Muscle layer of colon (tissue), 2 donors: ENCODE measurements at regions not wholly inside any gene's neighbourhood (a gene's known extent, or its start where the extent isn't known, plus 50 kb on each side); places are given as distances from the start of the nearest gene placed in this dataset.

Source experiments
- H3K27ac ChIP-seq: one replicate; pipeline ENCODE4 v1.7.0; 2013; ENCODE audit warnings: low read depth, mild to moderate bottlenecking, low read length, moderate library complexity
- H3K27me3 ChIP-seq, 2 donors: one replicate each; pipeline ENCODE4 v1.7.0; 2013; ENCODE audit warnings: low read length in 2 of 2, mild to moderate bottlenecking in 2 of 2; ENCODE audit not compliant: insufficient read depth in 2 of 2, control insufficient read depth in 1 of 2
- H3K36me3 ChIP-seq: one replicate; pipeline ENCODE4 v1.7.0; 2013; ENCODE audit warnings: mild to moderate bottlenecking, low read length; ENCODE audit not compliant: insufficient read depth
- H3K4me1 ChIP-seq: one replicate; pipeline ENCODE4 v1.7.0; 2013; ENCODE audit warnings: mild to moderate bottlenecking, low read length; ENCODE audit not compliant: insufficient read depth
- H3K4me3 ChIP-seq, 2 donors: one replicate each; pipeline ENCODE4 v1.7.0; 2013; ENCODE audit warnings: low read length in 2 of 2, low read depth in 1 of 2, mild to moderate bottlenecking in 1 of 2, moderate library complexity in 1 of 2
- H3K9ac ChIP-seq: one replicate; pipeline ENCODE4 v1.7.0; 2013; ENCODE audit warnings: low read length
- H3K9me3 ChIP-seq: one replicate; pipeline ENCODE4 v1.7.0; 2013; ENCODE audit warnings: mild to moderate bottlenecking, low read length
- donor health status: abdominal sarcoma.
- donor health status: Adenocarcinoma of cecum.

DNA sequence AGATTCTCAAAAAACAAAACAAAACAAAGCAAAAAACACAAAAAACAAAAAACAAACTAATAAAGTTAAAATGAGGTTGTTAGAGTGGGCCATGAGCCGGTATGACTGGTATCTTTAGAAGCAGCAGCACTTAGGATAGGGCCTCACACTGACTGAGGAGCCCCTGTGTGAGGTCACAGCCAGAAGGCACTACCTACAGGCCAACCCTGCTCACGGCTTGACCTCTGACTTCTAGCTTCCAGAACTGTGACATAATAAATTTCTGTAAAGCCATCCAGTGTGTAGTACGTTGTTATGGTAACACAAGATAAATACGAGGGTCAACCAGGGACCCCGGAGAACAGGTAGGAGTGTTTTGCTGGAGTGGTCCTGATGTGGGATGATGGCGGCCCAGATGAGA is 629.6 kb downstream of the VRK1 start:
- H3K4me1 ChIP-seq: no peaks in the 10 kb centered on the region
- no peak overlapping the region for H3K27ac ChIP-seq
- H3K4me3 ChIP-seq: no peak overlapping the region
- H3K27me3 ChIP-seq: no peaks in the 10 kb centered on the region
- H3K9ac ChIP-seq: no peak overlapping the region
- H3K9me3 ChIP-seq: no peaks in the 10 kb centered on the region
- no peaks in the 10 kb centered on the region for H3K36me3 ChIP-seq

DNA sequence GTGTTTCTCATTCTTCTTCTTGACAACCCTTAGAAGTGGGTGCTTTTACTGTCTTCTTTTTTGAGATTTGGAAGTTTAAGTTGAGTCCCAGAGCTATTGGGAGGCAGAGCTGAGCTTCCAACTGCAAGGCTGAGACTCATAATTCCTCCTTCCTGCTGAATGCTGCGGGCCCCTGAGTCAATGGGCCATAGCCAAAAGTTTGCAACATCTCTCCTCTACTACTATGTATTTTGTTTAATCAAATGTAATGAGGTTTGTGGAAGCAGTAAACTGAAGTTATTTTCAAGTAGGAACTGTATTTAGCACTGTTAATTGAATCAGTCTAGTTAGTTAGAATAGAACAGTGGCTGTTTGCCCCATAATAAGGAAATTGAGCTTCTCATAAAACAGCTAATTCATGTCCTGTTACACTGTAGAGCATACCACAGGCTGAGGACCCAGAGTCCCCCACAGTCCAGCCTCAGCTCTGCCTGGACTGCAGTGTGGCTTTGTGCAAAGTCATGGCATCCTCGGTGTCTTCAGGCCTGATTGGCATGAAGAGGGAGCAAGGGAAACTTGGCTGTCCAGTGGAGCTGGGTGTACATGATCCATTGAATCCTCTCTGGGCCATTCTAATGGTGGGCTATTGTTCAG is 631.7 kb downstream of the VRK1 start:
- H3K4me1 ChIP-seq: no peaks in the 10 kb centered on the region
- H3K27me3 ChIP-seq: no peaks in the 10 kb centered on the region
- no peak overlapping the region for H3K4me3 ChIP-seq
- H3K36me3 ChIP-seq: no peaks in the 10 kb centered on the region
- no peak overlapping the region for H3K9ac ChIP-seq
- no peak overlapping the region for H3K27ac ChIP-seq
- no peaks in the 10 kb centered on the region for H3K9me3 ChIP-seq

DNA sequence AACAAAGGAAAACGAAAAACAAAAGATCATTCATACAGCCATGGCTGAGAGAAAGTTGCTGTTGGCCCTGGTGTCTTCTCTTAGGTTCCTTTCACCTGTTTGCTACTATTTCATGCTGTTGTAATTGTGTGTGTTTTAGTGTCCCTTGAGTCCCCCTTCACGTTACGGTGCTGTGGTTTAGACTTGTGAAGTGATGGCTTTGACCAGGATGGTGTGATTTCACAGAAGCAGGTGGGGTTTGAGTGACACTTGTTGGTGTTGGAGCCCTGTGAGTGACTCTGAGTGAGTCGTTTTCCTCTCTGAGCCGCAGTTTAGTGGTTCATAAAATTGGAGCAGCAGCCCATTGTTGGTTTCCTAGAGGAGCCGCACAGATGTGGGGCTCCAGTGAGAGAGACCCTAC is 635.4 kb downstream of the VRK1 start:
- H3K27me3 ChIP-seq: no peaks in the 10 kb centered on the region
- H3K9ac ChIP-seq: no peak overlapping the region
- H3K27ac ChIP-seq: no peak overlapping the region
- no peaks in the 10 kb centered on the region for H3K9me3 ChIP-seq
- H3K4me3 ChIP-seq: no peak overlapping the region
- H3K36me3 ChIP-seq: no peaks in the 10 kb centered on the region
- no peaks in the 10 kb centered on the region for H3K4me1 ChIP-seq

DNA sequence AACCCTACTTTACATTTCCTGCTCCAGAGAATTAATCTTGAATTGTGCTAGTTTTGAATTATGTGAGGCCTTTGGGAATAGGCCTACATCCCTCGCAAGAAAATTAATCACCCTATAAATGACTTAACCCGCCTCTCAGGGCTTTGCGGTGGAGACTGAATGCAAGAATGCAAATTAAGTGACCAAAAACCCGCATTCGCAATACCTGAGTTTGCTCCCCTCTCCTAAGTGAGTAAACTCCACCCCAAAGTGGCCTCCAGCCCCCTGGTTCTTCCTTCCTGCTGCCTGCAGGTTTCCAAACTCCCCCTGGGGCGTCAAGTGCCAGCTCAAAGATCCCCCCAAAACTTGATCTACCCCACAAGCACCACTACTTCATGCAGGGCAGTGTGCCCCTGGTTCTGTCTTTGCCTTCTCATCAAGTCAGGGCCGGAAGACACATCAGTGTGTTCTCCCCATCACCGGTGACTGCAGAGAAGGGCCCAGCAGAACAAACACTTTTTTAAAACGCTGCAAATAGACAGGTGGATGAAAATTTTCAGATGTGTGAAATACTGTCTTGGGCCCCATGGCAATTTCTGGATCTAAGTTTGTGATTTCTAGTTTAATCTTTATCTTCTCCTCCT is 644.7 kb downstream of the VRK1 start:
- no peak overlapping the region for H3K9ac ChIP-seq
- no peaks in the 10 kb centered on the region for H3K9me3 ChIP-seq
- no peaks in the 10 kb centered on the region for H3K4me1 ChIP-seq
- no peaks in the 10 kb centered on the region for H3K36me3 ChIP-seq
- H3K27ac ChIP-seq: no peak overlapping the region
- H3K27me3 ChIP-seq: no peaks in the 10 kb centered on the region
- no peak overlapping the region for H3K4me3 ChIP-seq

DNA sequence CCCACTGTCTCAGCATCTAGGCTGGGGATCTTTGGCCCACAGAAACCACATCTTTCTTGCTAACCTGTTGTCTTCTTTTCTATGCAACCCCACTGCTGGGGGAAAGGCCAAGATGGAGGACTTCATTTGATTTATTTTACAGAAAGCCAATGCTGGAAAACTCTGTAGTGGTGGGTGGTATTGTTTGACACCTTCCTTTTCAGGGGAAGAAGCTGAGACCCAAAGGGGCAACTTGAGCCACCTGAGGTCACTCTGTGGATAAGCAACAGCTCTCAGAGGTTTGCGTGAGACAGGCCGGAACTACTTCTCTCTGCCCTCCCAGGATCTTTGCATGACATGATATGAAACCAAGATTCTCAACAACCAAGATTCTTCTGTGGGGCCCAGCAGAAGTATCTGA is 645.2 kb downstream of the VRK1 start:
- no peaks in the 10 kb centered on the region for H3K27me3 ChIP-seq
- no peak overlapping the region for H3K9ac ChIP-seq
- H3K36me3 ChIP-seq: no peaks in the 10 kb centered on the region
- H3K4me1 ChIP-seq: no peaks in the 10 kb centered on the region
- H3K4me3 ChIP-seq: no peak overlapping the region
- H3K9me3 ChIP-seq: no peaks in the 10 kb centered on the region
- no peak overlapping the region for H3K27ac ChIP-seq

DNA sequence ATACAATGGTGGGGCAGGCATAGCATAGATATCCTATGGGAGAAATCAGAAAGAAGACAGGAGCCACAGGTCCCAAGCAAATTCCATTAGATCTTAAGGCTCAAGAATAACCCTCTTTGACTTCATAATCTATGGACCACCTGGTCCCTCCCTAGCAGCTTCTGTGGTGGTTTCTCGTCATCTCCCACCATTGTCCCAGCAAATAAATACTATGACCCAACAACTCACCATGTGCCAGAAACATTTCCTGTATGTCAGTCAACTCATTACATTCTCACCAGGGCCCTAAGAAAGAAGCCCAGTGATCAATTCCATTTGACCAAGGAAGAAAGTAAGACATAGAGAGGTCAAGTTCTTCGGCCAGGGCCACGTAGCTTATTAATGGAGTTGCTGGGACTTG is 646.2 kb downstream of the VRK1 start:
- Histone ChIP-seq H3K27me3 (no peaks in the 10 kb centered on the region), H3K4me1 (no peaks in the 10 kb centered on the region), H3K9me3 (no peaks in the 10 kb centered on the region), H3K27ac (no peak overlapping the region), H3K36me3 (no peaks in the 10 kb centered on the region), H3K9ac (no peak overlapping the region), H3K4me3 (no peak overlapping the region)

DNA sequence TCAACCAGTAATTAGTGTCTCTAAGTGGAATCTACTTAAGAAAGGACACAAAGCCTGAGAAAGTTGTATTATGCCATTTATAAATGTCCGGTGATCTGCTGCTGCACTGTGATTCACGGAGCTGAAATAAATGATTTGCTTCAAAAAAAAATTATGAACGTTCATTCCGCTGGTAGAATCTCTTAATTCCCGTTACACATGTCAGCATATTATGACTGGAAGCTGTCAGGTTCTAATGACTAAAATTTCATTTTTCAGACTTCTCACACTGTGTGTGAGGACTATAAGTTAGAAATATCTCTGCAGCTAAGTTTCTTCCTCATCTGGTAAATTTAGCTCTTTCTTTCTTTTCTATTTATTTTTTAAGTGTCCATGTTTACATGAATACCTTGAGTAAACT is 647.1 kb downstream of the VRK1 start:
- Histone ChIP-seq H3K9ac (no peak overlapping the region), H3K4me3 (no peak overlapping the region), H3K27me3 (no peaks in the 10 kb centered on the region), H3K9me3 (no peaks in the 10 kb centered on the region), H3K36me3 (no peaks in the 10 kb centered on the region), H3K27ac (no peak overlapping the region), H3K4me1 (no peaks in the 10 kb centered on the region)

DNA sequence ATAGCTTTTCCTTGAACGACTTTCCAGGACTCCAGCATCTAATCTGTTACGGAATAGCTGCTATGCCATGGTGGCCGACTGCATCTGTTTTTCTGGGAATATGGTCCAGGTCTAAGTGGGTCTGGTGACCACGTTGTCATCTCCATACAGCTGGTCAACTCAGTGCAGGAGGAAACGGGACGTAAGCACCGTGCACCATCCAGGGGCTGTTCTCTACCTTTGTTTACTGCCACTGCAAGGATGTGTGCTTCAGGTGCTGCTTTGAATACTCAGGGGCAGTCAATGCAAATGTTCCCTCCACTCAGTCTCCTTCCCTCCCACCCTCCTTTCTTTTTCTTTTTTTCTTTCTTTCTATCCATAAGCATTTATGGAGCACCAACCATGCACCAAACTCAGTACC is 648.2 kb downstream of the VRK1 start:
- Histone ChIP-seq H3K27me3 (no peaks in the 10 kb centered on the region), H3K9me3 (no peaks in the 10 kb centered on the region), H3K36me3 (no peaks in the 10 kb centered on the region), H3K4me1 (no peaks in the 10 kb centered on the region), H3K9ac (no peak overlapping the region), H3K4me3 (no peak overlapping the region), H3K27ac (no peak overlapping the region)

DNA sequence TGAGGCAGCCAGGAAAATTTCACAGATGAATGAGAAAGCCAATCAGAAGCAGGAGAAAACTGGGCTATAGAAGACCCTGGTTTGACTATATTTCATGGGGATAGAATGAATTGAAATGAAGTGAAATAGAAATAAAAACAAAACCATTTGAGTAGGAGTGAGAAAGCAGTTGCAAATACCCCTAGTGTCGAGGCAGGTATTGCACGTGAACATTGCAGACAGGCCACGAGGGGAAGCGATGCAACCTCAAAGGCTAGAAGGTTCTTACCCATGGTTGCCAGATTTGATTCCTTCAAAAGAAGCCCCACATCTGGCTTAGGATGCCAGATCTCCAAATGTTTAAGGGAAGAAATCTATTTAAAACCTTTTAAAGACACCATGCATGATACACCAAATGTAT is 648.9 kb downstream of the VRK1 start:
- Histone ChIP-seq H3K9ac (no peak overlapping the region), H3K36me3 (no peaks in the 10 kb centered on the region), H3K9me3 (no peaks in the 10 kb centered on the region)

DNA sequence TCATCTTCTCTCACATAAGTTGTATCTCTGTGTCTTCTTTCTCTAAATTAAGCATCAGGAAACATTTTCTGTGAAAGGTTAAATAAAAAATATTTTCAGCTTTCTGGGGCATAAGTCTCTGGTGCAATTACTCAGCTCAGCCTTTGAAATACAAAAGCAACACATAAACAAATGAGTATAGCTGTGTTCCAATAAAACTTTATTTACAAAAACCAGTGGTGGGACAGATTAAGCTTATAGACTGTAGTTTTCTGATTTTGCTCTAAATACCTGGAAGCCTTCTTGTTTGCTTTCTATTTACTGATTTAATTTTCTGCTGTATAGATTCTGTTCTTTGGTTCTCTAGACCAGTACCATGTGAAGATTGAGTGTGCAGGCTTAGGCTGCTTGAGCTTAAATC is 655.1 kb downstream of the VRK1 start:
- H3K4me3 ChIP-seq: no peak overlapping the region
- H3K9ac ChIP-seq: no peak overlapping the region

More for the DNA sequence above, 648.9 kb downstream of the VRK1 start:
- Histone ChIP-seq H3K4me1 (no peaks in the 10 kb centered on the region), H3K4me3 (no peak overlapping the region), H3K27me3 (no peaks in the 10 kb centered on the region), H3K27ac (no peak overlapping the region)

DNA sequence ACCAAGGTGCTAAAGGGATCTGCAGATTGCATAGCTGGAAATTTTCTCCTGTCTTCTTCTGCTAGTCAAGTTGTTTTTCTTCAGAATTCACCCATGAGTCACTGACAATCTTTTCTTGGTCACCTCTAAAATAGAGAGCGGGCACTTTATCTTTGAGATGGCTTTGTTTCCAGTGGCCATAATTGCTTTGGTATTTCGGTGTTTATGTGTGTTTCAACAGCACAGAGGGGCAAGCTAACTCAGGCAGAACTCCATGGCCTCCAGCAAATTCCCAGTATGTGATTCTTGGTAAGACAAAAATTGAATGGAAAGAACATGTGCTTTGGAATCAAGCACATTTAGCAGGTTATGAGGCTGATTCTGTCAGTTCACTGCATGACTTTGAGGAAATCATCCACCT is 656.8 kb downstream of the VRK1 start:
- Histone ChIP-seq H3K27ac (no peak overlapping the region), H3K4me3 (no peak overlapping the region), H3K9ac (no peak overlapping the region), H3K4me1 (peaks cover 6% of the 10 kb centered on the region), H3K36me3 (no peaks in the 10 kb centered on the region), H3K27me3 (no peaks in the 10 kb centered on the region), H3K9me3 (no peaks in the 10 kb centered on the region)

More for the DNA sequence above, 655.1 kb downstream of the VRK1 start:
- Histone ChIP-seq H3K27ac (no peak overlapping the region), H3K9me3 (no peaks in the 10 kb centered on the region), H3K36me3 (no peaks in the 10 kb centered on the region), H3K27me3 (no peaks in the 10 kb centered on the region), H3K4me1 (no peaks in the 10 kb centered on the region)

DNA sequence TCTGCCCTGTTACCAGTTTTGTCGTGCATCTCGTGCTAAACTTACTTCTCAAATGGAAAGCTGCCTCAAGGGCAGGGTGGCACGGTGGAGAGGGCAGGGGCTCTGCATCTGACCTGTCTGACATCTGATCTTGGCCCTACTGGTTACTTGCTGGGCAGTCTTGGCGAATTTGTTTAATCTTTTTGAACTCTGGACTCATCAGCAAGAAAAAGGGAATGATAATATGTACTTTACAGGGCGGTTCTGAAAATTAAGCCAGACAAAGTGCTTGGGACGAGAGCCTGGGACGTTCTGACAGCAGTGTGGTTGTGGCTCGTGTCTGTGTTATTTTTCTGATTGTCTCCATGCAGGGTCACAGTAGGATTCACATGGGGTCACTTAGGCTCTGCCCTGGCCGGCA is 659.3 kb downstream of the VRK1 start:
- Histone ChIP-seq H3K27ac (no peak overlapping the region), H3K4me3 (no peak overlapping the region), H3K27me3 (no peaks in the 10 kb centered on the region), H3K4me1 (peaks cover 6% of the 10 kb centered on the region), H3K9me3 (no peaks in the 10 kb centered on the region), H3K36me3 (no peaks in the 10 kb centered on the region), H3K9ac (no peak overlapping the region)
